B cell (primary cell): ENCODE measurements at regions not wholly inside any gene's neighbourhood (a gene's known extent, or its start where the extent isn't known, plus 50 kb on each side); places are given as distances from the start of the nearest gene placed in this dataset.

Experiments used
- ATAC-seq: fragments of 200-7000 bp; cut with Tn5 transposase; one replicate; pipeline ENCODE4 v1.10.0; 2021; ENCODE audit warnings: low read depth, mild to moderate bottlenecking, moderate number of reproducible peaks, moderate library complexity
- CTCF ChIA-PET: fragments of 350-600 bp; sonication (Branson Sonifier 250); formaldehyde crosslinking; loops from one replicate; lab custom pipeline; 2021; ENCODE audit warnings: antibody characterized with exemption, inconsistent platforms; lab: Charles Lee
- POLR2A ChIA-PET: fragments of 350-600 bp; sonication (Branson Sonifier 250); formaldehyde crosslinking; loops from one replicate; lab custom pipeline; 2021; ENCODE audit warnings: antibody characterized with exemption; lab: Charles Lee
- DNase-seq: peaks from one replicate; pipeline ENCODE4 v3.0.0; 2013
- H2AFZ ChIP-seq: 2 replicates; pipeline ENCODE4 v1.6.1; 2012; ENCODE audit warnings: mild to moderate bottlenecking, low read depth, low read length; ENCODE audit not compliant: insufficient read depth, poor library complexity, severe bottlenecking
- H3K27ac ChIP-seq, 2 donors: 1 replicate in 1 of 2; 2 replicates in 1 of 2; pipeline ENCODE4 v1.5.1; 2012 to 2013; ENCODE audit warnings: low read length in 2 of 2, mild to moderate bottlenecking in 2 of 2, moderate library complexity in 1 of 2
- H3K27me3 ChIP-seq, 4 experiments: fragments of 200-600 bp in 1 of 4; sonication (generic) in 1 of 4; replicated peaks in 1 of 4; 1 replicate in 2 of 4; 2 replicates in 2 of 4; pipeline versions ENCODE4 v1.6.1 to v1.7.0; 2013 to 2016; ENCODE audit warnings: low read length in 3 of 4, mild to moderate bottlenecking in 2 of 4, mixed read lengths in 1 of 4, moderate library complexity in 1 of 4; ENCODE audit not compliant: insufficient read depth in 4 of 4, control insufficient read depth in 3 of 4; ENCODE audit errors: control extremely low read depth in 1 of 4
- H3K36me3 ChIP-seq, 2 experiments: replicated peaks in 1 of 2; 1 replicate in 1 of 2; 2 replicates in 1 of 2; pipeline versions ENCODE4 v1.6.1 to v1.7.1; 2013; ENCODE audit warnings: low read length in 1 of 2; ENCODE audit not compliant: insufficient read depth in 2 of 2, control insufficient read depth in 1 of 2; ENCODE audit errors: control extremely low read depth in 1 of 2, extremely low read depth in 1 of 2
- H3K4me1 ChIP-seq, 2 donors: fragments of 200-600 bp in 1 of 2; sonication (generic) in 1 of 2; 1 replicate in 1 of 2; 2 replicates in 1 of 2; pipeline versions ENCODE4 v1.5.1 to v1.6.1; 2013 to 2017; ENCODE audit warnings: low read length in 2 of 2; ENCODE audit not compliant: control insufficient read depth in 2 of 2, insufficient read depth in 2 of 2
- H3K4me2 ChIP-seq: replicated peaks from 2 replicates; pipeline ENCODE3; 2012; ENCODE audit warnings: mild to moderate bottlenecking, low read depth, low read length; ENCODE audit not compliant: poor library complexity, severe bottlenecking
- H3K4me3 ChIP-seq, 5 experiments: fragments of 200-600 bp in 1 of 5; sonication (generic) in 1 of 5; 1 replicate in 3 of 5; 2 replicates in 2 of 5; pipeline versions ENCODE4 v1.5.1 to v1.7.0; 2011 to 2016; ENCODE audit warnings: low read length in 4 of 5, mild to moderate bottlenecking in 4 of 5, low read depth in 2 of 5, control low read depth in 1 of 5, moderate library complexity in 1 of 5; ENCODE audit not compliant: insufficient read depth in 1 of 5; ENCODE audit errors: control extremely low read depth in 1 of 5, extremely low read depth in 1 of 5
- H3K79me2 ChIP-seq: fragments of 200-600 bp; sonication (generic); one replicate; pipeline ENCODE4 v1.6.0; 2016; ENCODE audit warnings: low read length; ENCODE audit not compliant: control insufficient read depth, insufficient read depth
- H3K9ac ChIP-seq: fragments of 200-600 bp; sonication (generic); 2 replicates; pipeline ENCODE4 v1.6.1; 2017; ENCODE audit warnings: mild to moderate bottlenecking, low read length, moderate library complexity
- H3K9me3 ChIP-seq, 3 donors: one replicate each; pipeline versions ENCODE4 v1.6.1 to v1.7.1; 2013; ENCODE audit warnings: low read length in 2 of 3; ENCODE audit not compliant: control insufficient read depth in 2 of 3, insufficient read depth in 1 of 3; ENCODE audit errors: control extremely low read depth in 1 of 3
- H4K20me1 ChIP-seq: 2 replicates; pipeline ENCODE4 v1.6.0; 2012; ENCODE audit warnings: mild to moderate bottlenecking, low read length; ENCODE audit not compliant: insufficient read depth, control insufficient read depth, poor library complexity, severe bottlenecking
- H3K27ac Mint-ChIP-seq: one replicate; pipeline ENCODE4 v1.8.0; 2021; ENCODE audit warnings: mixed read lengths
- H3K27me3 Mint-ChIP-seq: one replicate; pipeline ENCODE4 v1.8.0; 2021; ENCODE audit warnings: mixed read lengths
- H3K4me1 Mint-ChIP-seq: one replicate; pipeline ENCODE4 v1.8.0; 2021; ENCODE audit warnings: mixed read lengths
- H3K4me3 Mint-ChIP-seq: one replicate; pipeline ENCODE4 v1.8.0; 2021; ENCODE audit warnings: mixed read lengths
- H3K9me3 Mint-ChIP-seq: one replicate; pipeline ENCODE4 v1.8.0; 2022; ENCODE audit warnings: mixed read lengths; ENCODE audit not compliant: insufficient read depth
- EZH2 ChIP-seq: IDR thresholded peaks from 2 replicates; pipeline ENCODE4 v1.6.1; 2012; ENCODE audit warnings: borderline replicate concordance, low read depth, mild to moderate bottlenecking, moderate library complexity, low read length; ENCODE audit not compliant: insufficient read depth, poor library complexity, severe bottlenecking
- WGBS: methylation state at CpG from one replicate; pipeline ENCODE4 v1.1.5; 2013; ENCODE audit warnings: missing lambda C conversion rate; ENCODE audit not compliant: insufficient coverage; 5-methylcytosine and 5-hydroxymethylcytosine counted together
- intact Hi-C: fragments of 100-400 bp; cut with micrococcal nuclease; formaldehyde crosslinking; loops from one replicate; pipeline ENCODE4 v1.10.0; 2022
- TF ChIP-seq, protein P1 (sequence below): fragments of 200-600 bp; IDR thresholded peaks from one replicate; pipeline ENCODE4 v1.8.0; 2022; ENCODE audit warnings: antibody characterized with exemption, mild to moderate bottlenecking

DNA sequence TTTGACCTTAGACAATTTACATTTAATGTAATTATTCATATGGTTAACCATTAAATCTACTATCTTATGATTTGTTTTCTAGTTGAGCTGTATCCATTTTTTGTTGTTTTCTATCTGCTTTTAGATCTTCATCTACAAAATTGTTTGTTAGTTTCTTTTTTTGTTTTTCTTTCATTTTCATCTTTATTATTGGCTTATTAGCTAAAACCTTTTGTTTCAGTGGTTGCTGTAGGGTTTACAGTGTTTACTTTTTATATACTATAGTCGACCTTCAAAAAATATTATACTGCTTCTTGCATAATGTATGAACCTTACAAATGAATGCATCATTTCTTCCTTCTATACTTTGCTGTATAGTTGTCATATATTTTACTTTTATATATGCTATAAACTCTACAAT is 651.6 kb upstream of the PLXNA2 start:
- CTCF ChIA-PET: interaction anchor here (0.6 kb wide), 1 partner anchor 239 kb away, joined by 3 read pairs; no protein-coding TSS in a partner anchor
- H3K27ac Mint-ChIP-seq: no peak overlapping the region
- H2AFZ ChIP-seq: no peak overlapping the region
- no CpG with 5 or more reads among the region's 1 CpG for WGBS
- H3K4me1 Mint-ChIP-seq: no peaks in the 10 kb centered on the region
- peaks cover 0 to 1% (median 0%) of the 10 kb centered on the region in 3 donors for H3K9me3 ChIP-seq
- H3K4me3 ChIP-seq: no peak overlapping the region
- ATAC-seq (no peak), DNase-seq (no peak)
- no peaks in the 10 kb centered on the region for H3K4me1 ChIP-seq
- POLR2A ChIA-PET: no interaction called here
- intact Hi-C loops: no loop called here
- H3K4me3 Mint-ChIP-seq: no peak overlapping the region
- H3K27me3 Mint-ChIP-seq: peaks cover 4% of the 10 kb centered on the region
- no peaks in the 10 kb centered on the region for H3K79me2 ChIP-seq
- no peak overlapping the region for H3K27ac ChIP-seq
- no peaks in the 10 kb centered on the region for H3K27me3 ChIP-seq
- H3K9ac ChIP-seq: no peak overlapping the region
- H4K20me1 ChIP-seq: no peaks in the 10 kb centered on the region
- H3K9me3 Mint-ChIP-seq: no peaks in the 10 kb centered on the region
- TF ChIP-seq, protein P1, sequence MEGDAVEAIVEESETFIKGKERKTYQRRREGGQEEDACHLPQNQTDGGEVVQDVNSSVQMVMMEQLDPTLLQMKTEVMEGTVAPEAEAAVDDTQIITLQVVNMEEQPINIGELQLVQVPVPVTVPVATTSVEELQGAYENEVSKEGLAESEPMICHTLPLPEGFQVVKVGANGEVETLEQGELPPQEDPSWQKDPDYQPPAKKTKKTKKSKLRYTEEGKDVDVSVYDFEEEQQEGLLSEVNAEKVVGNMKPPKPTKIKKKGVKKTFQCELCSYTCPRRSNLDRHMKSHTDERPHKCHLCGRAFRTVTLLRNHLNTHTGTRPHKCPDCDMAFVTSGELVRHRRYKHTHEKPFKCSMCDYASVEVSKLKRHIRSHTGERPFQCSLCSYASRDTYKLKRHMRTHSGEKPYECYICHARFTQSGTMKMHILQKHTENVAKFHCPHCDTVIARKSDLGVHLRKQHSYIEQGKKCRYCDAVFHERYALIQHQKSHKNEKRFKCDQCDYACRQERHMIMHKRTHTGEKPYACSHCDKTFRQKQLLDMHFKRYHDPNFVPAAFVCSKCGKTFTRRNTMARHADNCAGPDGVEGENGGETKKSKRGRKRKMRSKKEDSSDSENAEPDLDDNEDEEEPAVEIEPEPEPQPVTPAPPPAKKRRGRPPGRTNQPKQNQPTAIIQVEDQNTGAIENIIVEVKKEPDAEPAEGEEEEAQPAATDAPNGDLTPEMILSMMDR: no peak
- no peak for TF ChIP-seq EZH2
- H3K36me3 ChIP-seq: no peaks in the 10 kb centered on the region
- no peak overlapping the region for H3K4me2 ChIP-seq

DNA sequence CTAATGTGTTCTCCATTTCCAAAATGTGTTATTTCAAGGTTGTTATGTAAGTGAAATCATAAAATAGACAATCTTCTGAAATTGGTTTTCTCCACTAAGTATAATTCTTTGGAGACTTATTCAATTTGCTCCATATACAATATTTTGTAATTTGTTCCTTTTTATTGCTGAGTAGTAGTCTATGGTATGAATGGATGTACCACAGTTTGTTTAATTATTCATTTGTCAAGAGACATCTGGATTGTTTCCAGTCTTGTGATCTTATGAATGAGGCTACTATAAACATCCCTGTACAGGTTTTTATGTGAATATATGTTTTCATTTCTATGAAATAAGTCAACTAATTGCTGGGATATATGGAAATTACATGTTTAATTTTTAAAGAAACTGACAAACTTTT is 652.6 kb upstream of the PLXNA2 start:
- no peak for DNase-seq
- Histone ChIP-seq H3K4me2 (no peak overlapping the region), H3K79me2 (no peaks in the 10 kb centered on the region), H4K20me1 (no peaks in the 10 kb centered on the region), H3K4me1 (no peaks in the 10 kb centered on the region), H3K9me3 (peaks cover 0 to 1% (median 0%) of the 10 kb centered on the region in 3 donors), H3K36me3 (no peaks in the 10 kb centered on the region), H2AFZ (no peak overlapping the region), H3K27ac (no peak overlapping the region), H3K4me3 (no peak overlapping the region), H3K9ac (no peak overlapping the region), H3K27me3 (no peaks in the 10 kb centered on the region)
- Mint-ChIP-seq H3K4me1 (no peaks in the 10 kb centered on the region), H3K4me3 (no peak overlapping the region), H3K9me3 (no peaks in the 10 kb centered on the region), H3K27ac (no peak overlapping the region), H3K27me3 (peaks cover 4% of the 10 kb centered on the region)
- intact Hi-C loops: no loop called here
- POLR2A ChIA-PET: no interaction called here
- no peak for ATAC-seq
- TF ChIP-seq, protein P1: no peak
- TF ChIP-seq EZH2: no peak
- CTCF ChIA-PET: no interaction called here
